ENCODE measurements at regions not wholly inside any gene's neighbourhood (a gene's known extent, or its start where the extent isn't known, plus 50 kb on each side); places are given as distances from the start of the nearest gene placed in this dataset.

DNA sequence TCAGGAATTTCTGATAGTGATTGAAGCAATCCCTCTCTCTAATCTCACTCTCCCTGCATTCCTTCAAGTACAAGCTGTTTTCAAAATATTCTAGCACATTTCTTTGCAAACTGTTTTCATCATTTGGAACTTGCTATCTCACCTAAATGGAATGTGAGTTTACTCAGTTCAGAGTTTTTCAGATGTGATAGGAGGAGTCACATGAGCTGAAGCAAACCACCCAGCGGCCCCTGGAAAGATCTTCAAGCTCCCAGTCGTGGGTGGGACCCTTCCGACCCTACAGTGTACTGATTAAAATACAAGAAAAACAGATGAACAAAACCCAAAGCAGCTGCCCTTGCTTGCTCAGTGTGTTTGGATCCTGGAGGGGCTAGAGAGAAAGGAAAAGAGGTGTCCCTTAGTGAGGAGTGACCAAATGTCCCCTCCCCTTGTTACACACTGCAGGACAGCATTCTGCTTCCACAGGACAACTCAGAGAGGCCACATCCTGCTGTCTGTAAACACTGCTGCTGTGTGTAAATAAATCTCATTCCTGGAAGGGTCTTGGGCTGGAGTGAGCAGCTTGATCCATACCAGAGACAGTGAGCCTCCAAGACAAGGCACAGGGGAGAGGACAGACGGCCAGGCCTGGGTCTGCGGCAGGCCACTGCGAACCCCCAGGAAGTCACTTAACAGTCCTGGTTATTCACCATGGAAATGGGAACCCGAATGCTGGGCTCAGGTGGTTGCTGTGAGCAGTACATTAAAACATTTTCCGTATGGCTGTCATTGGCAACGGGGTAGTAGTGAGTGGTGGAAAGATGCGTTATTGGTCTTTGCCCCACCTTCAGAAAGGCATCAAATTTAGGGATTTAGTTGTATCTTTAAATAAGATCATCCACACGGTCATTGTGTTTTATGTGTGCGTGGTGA is 229.2 kb downstream of the RHOU start:
- TF ChIP-seq, protein P1, sequence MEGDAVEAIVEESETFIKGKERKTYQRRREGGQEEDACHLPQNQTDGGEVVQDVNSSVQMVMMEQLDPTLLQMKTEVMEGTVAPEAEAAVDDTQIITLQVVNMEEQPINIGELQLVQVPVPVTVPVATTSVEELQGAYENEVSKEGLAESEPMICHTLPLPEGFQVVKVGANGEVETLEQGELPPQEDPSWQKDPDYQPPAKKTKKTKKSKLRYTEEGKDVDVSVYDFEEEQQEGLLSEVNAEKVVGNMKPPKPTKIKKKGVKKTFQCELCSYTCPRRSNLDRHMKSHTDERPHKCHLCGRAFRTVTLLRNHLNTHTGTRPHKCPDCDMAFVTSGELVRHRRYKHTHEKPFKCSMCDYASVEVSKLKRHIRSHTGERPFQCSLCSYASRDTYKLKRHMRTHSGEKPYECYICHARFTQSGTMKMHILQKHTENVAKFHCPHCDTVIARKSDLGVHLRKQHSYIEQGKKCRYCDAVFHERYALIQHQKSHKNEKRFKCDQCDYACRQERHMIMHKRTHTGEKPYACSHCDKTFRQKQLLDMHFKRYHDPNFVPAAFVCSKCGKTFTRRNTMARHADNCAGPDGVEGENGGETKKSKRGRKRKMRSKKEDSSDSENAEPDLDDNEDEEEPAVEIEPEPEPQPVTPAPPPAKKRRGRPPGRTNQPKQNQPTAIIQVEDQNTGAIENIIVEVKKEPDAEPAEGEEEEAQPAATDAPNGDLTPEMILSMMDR (conservative IDR thresholded peaks at IDR 0.05), result no peak
- TF ChIP-seq ZFX (IDR thresholded peaks at IDR 0.05), result no peak

Data from C4-2B (cell line).